NCI-H748 (cell line): ENCODE measurements at regions not wholly inside any gene's neighbourhood (a gene's known extent, or its start where the extent isn't known, plus 50 kb on each side); places are given as distances from the start of the nearest gene placed in this dataset.
A peak's percentile ranks its signal among the peaks of the same experiment; 100 is the strongest.
"Not testable (repeated sequence)": the region's sequence is repeated elsewhere in the genome, so short reads cannot be mapped to it uniquely, and the experiment has no call there.

Source experiments
- DNase-seq: peaks from one replicate; lab custom pipeline; 2025; ENCODE audit not compliant: unreplicated experiment; lab: John Stamatoyannopoulos, UW

GRCh38 chr9:33623658-33624586 is 99.9 kb downstream of the ANKRD18B start:
- DNase-seq: peak; percentile 90

DNA sequence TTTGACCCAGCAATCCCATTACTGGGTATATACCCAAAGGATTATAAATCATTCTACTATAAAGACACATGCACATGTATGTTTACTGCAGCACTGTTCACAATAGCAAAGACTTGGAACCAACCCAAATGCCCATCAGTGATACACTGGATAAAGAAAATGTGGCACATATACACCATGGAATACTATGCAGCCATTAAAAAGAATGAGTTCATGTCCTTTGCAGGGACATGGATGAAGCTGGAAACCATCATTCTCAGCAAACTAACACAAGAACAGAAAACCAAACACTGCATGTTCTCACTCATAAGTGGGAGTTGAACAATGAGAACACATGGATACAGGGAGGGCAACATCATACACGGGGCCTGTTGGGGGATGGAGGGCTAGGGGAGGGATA is 104.3 kb downstream of the ANKRD18B start:
- not testable (repeated sequence) for DNase-seq

DNA sequence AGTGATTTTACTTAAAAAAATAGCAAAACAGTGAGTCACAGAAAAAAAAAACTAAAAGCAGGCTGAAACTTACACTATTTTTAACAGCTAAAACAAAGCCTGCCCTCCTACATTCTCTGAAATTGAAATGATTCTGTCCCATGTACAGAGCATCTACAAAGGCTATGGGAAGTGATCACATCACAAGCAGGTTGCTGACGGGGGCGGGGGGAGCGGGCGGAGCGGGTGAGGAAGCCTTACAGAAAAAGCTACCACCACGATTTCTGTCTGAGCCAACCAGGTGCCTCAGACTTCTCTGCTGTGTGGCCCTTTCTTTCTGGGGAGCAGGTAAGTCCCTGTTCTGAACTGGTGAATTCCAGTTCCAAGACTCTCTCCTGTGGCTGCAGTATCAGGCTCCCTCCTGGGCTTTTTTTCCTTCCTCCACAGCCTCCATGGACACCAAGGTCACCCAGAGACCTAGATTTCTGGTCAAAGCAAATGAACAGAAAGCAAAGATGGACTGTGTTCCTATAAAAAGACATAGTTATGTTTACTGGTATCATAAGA is 104.9 kb downstream of the ANKRD18B start:
- DNase-seq: no peak

DNA sequence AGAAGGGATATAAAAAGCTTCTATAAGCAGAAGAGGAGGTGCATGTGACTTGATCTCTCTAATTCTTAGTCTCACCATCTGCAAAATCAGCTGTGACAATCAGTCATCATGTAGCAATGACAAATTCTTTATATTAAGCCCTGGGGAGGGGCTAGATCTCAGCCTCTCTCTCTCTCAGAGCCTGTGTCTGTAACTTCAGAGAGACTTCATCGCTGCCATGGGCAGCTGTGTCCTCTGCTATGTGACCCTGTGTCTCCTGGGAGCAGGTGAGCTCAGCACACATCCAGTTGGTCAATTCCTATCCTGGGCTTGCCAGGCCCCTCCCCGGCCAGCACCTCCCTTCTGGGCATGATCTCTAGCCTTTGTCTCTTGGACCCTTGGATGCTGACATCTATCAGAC is 109.6 kb downstream of the ANKRD18B start:
- no peak for DNase-seq

DNA sequence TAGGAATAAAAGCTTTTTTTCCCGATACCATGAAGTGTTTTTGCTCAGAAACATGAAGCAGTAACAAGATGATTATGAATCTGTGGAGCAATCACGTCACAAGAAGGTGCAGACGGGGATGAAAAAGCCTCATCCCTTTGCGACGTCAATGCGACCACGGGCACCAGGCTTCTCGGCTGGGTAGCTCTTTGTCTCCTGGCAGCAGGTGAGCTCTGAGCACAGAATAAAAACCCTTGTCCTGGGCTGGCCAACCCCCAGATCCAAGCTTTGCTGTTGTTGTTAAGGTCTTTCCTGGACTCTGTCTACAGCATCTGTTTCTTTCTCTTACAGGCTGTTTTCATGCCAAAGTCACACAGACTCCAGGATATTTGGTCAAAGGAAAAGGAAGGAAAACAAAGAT is 113.8 kb downstream of the ANKRD18B start:
- peak; percentile 95 for DNase-seq

DNA sequence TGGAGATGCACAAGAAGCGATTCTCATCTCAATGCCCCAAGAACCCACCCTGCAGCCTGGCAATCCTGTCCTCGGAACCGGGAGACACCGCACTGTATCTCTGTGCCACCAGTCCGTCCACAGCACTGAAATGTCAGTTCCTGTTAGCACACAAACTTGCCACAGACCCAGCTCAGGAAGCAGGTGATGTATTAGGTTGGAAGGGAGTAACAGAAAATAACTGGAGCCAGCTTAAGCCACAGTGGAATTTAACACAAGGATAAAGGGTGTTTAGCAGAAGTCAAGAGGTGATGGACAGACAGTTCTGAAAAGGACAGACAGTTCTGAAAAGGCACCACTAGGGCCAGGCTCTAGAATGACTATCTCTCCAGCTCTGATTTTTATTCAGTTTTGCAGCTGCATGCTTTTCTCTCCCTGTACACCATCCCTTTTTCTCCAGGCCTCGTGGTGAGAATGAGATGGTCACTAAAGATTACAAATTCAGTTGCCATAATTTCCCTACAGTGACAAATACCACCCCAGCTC is 114.4 kb downstream of the ANKRD18B start:
- DNase-seq: peak; percentile 60

DNA sequence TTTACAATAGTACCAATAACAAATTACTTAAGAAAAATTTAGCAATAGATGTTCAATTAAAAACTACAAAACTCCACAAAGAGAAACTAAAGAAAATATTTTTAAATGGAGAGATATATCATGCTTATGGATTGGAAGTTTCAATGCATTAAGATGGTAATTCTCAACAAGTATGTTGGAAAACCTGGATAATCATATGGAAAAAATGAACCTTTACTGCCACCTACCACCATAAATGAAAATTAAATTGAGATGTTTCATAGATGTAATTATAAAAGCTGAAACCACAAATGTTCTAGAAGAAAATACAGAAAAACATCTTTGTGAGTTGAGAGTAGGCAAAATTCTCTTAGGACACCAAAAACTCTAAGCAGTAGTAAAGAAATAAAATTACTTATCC is 121.7 kb downstream of the ANKRD18B start:
- DNase-seq: no peak

GRCh38 chr9:33649463-33649862 is 125.4 kb downstream of the ANKRD18B start:
- no peak for DNase-seq

DNA sequence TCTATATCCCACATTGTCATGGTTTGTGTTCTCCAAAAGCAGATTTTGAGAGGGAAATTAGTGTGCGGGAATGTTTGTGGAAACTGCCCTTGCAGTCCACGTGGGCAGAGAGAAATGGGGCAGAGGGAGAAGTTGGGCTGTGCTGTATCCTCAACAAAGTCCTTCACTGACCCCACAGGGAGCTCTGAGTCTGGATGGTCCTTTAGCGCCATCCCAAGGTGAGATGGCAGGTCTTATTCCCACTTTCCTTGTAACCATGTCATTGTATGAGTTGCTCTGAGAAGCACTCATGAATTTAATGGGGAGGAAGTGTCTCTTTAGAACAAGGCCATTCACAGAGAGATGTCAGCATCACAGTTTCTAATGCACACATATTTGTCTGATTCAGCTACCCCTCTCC is 127.1 kb downstream of the ANKRD18B start:
- no peak for DNase-seq

DNA sequence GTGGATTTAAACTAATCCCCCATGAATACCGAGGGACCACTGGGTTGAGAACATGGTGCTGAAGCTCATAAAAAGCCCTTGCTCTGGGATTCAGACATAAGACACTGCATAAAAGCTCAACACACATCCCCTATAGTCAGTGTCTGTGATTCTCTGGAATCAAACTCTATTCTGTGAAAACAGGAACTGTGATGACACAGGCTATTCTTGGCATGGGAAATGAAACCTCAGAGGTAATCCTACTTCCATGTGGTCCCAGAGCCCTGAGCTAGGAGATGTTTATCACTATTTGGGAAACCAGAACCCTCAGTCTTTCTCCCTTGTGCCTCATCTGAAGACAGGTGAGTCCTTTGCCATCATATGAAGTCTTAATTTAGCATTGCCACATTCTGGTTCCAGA is 135.4 kb upstream of the PRSS3 start:
- no peak for DNase-seq

DNA sequence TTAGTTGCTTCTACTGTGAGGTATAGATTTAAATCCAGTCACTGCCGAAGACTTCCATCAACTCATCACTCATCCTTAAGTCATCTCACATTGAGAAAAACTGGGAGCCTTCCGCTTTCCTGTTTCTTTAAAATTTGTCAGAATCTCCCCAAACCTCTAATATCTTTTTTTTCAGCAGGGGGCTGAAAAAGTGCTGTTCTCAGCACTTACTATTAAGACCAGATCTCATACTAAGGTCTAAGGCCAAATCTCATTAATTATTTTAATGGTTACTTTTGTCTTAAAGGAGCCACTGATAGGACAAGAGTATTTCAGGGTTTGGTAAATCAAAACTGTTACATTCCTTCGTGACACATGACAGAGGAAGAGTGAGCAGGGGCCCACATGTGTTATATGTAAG is 134.6 kb upstream of the PRSS3 start:
- DNase-seq: no peak

DNA sequence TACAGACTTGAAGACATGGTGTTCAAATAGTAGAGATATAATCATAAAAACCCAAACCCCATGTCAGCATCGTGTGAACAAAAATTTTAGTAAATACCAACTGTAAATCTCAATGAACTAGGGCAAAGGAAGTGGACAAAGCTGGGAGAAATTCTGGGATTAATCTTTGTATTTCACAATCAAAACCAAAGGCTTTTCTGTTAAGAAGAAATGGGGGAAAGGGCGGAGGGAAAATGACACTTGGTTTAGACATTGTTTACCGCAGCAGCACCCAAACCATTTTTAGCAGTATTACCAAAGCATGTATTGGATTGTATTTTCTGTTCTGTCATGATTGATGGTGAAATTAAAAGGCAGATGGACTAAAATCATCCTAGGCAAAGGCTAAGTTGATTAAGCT is 134.2 kb upstream of the PRSS3 start:
- no peak for DNase-seq

GRCh38 chr9:33662871-33663270 is 132.5 kb upstream of the PRSS3 start:
- no peak for DNase-seq

DNA sequence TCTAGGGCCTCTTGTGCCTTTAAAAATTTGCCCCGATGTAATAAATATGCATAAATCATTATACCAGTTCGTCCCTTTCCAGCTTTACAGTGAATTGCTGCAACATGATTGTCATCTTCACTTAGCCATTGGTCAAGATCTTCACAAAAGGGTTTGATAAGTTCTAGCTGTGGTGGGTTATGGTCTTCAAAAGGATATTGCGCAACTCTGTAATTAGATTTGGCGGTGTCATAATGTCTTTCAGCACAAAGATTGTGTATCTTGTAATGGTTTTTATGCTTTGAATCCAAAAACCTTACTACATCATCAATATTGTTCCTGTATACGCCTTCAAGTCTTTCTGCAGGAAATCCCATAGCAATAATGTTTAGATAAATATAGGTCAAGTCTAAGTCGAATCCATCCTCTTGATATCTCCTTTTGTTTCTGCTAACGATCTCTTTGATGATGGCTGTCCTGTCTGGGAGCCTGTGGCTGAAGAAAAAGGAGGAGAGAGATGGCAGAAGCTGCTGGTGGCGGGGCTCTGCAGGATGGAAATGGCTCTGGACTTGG is 119.1 kb upstream of the PRSS3 start:
- DNase-seq: peak; percentile 64

DNA sequence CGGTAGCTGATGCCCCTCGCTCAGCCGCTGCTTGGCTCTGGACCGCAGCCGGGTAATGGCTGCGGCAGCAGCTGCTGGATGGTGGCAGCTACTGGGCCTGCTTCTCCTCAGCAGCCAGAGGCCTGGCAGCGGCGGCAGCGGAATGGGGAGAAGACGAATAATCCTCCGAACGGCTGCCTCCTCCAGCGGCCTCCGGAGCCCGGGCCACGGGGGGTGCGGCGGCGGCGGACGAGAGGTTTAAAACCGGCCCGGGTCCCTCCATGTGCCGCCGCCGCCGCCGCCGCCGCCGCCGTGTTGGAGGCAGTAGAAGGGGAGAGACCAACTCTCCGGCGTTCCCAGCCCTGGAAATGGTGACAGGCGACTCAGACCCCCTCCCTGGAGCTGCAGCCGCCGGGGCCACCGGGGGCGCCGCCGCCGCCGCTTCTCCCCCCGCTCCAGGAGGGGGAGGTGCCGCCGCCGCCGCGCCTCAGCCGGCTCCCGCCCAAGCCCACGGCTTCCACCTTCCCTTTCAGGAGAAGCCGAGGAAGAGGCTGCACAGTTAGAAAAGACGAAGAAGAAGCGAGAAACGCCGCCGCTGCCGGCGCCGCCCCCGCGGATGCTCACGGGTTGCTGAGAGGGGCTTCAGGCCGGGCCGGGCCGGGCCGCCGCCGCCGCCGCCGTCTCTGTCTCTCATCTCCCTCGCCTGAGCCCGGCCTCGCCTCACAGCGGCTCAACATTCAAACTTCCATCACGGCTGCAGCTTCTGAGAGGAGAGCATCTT is 118.4 kb upstream of the PRSS3 start:
- peak; percentile 83 for DNase-seq

DNA sequence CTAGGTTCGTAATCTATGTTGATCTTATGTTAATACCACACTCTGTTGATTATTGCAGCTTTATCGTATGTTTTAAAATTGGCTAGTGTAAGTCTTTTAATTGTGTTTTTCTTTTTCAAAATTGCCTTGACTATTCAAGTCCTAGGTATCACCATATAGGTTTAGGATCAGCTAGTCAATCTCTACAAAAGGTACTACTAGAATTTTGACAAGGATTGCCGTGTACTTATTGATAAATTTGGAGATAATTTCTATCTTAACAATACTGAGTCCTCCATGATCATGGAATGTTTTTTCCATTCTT is 117.9 kb upstream of the PRSS3 start:
- no peak for DNase-seq

GRCh38 chr9:33677961-33678360 is 117.4 kb upstream of the PRSS3 start:
- DNase-seq: no peak

- DNase-seq: no peak
These were observed 112.8 kb upstream of the PRSS3 start for GRCh38 chr9:33682551-33682950.

- no peak for DNase-seq
These were observed 110.5 kb upstream of the PRSS3 start for GRCh38 chr9:33684831-33685230.

GRCh38 chr9:33686942-33687341 is 108.4 kb upstream of the PRSS3 start:
- peak; percentile 78 for DNase-seq

- DNase-seq: peak; percentile 95
These were observed 107.6 kb upstream of the PRSS3 start for GRCh38 chr9:33687779-33688178.
